Kidney (tissue), 13 donors: ENCODE measurements at regions not wholly inside any gene's neighbourhood (a gene's known extent, or its start where the extent isn't known, plus 50 kb on each side); places are given as distances from the start of the nearest gene placed in this dataset.

Experiments used
- DNase-seq, 5 donors: peaks; one replicate each; pipeline ENCODE4 v3.0.0-alpha.2; 2013 to 2020
- FAIRE-seq: peaks from 2 replicates; lab custom pipeline; 2012; peaks lifted over from hg19 to GRCh38; lab: Jason Lieb, UNC
- H3K27ac ChIP-seq, 2 donors: one replicate each; pipeline ENCODE4 v1.7.0; 2013; ENCODE audit warnings: low read depth in 2 of 2, low read length in 2 of 2, inconsistent platforms in 1 of 2
- H3K27me3 ChIP-seq: one replicate; pipeline ENCODE4 v1.7.1; 2013; ENCODE audit warnings: low read length, inconsistent platforms; ENCODE audit not compliant: control insufficient read depth, insufficient read depth
- H3K36me3 ChIP-seq, 3 donors: one replicate each; pipeline versions ENCODE4 v1.7.0 to v1.7.1; 2013; ENCODE audit warnings: low read length in 3 of 3, control low read depth in 1 of 3, inconsistent platforms in 1 of 3; ENCODE audit not compliant: insufficient read depth in 3 of 3, control insufficient read depth in 2 of 3
- H3K4me1 ChIP-seq, 3 donors: one replicate each; pipeline versions ENCODE4 v1.7.0 to v1.7.1; 2013; ENCODE audit warnings: low read length in 3 of 3, inconsistent platforms in 1 of 3, low read depth in 1 of 3; ENCODE audit not compliant: control insufficient read depth in 2 of 3, insufficient read depth in 2 of 3
- H3K4me3 ChIP-seq, 3 donors: one replicate each; pipeline versions ENCODE4 v1.7.0 to v1.8.1; 2013; ENCODE audit warnings: low read length in 3 of 3, control low read depth in 1 of 3, inconsistent platforms in 1 of 3
- H3K9ac ChIP-seq, 3 donors: one replicate each; pipeline versions ENCODE4 v1.7.0 to v1.7.1; 2013; ENCODE audit warnings: low read length in 3 of 3, control low read depth in 1 of 3, inconsistent platforms in 1 of 3
- H3K9me3 ChIP-seq, 3 donors: one replicate each; pipeline versions ENCODE4 v1.7.0 to v1.7.1; 2013; ENCODE audit warnings: low read length in 3 of 3, control low read depth in 1 of 3, inconsistent platforms in 1 of 3; ENCODE audit not compliant: control insufficient read depth in 2 of 3, insufficient read depth in 1 of 3
- intact Hi-C: fragments of 100-400 bp; cut with DNase I; formaldehyde crosslinking; loops from one replicate; pipeline ENCODE4 v1.11.1; 2022
- TF ChIP-seq, protein P1 (sequence below): IDR thresholded peaks from 3 replicates; pipeline ENCODE4 v1.5.1; 2012; ENCODE audit warnings: mild to moderate bottlenecking, moderate library complexity, borderline replicate concordance; ENCODE audit not compliant: insufficient read depth; ENCODE audit errors: extremely low read depth
- donor health status: control.
- donor health status: control.
- donor health status: control.
- donor health status: control.
- donor health status: control.
- donor health status: DM: yes; HTN: yes; CAD: no.
- donor health status: Normal renal cell carcinoma (clear cell type).

DNA sequence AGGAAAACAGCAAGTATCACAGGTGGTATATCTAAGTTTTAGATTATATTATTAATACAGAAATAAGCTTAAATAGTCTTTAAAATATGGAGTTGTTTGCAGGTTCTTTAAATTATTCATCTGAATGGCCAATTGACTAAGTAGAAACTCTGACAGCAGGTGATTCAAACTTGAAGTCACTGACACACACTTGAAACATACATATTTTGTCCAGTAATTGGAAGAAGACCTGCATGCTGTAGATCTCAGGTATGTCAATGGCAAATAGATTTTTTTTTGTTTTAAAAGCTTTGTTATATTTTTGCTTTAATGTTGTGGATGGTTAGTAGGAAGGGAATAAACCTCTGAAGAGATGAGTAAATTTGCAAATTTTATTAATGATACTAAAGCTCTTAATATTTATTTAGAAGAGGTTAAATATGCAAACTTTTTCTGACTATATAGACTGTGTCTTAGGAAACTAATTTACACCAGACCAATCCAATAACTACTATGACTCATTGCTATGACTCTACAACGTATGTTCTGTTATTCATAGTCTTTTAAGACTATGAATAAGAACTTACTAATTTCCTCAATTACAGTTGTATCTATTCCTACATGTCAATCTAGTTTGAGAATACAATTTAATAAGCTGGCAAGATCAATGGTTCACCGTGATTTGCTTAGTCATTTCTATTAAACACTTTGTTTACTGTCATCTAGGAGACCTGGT lies 53.9 kb upstream of the RORB start:
- TF ChIP-seq, protein P1, sequence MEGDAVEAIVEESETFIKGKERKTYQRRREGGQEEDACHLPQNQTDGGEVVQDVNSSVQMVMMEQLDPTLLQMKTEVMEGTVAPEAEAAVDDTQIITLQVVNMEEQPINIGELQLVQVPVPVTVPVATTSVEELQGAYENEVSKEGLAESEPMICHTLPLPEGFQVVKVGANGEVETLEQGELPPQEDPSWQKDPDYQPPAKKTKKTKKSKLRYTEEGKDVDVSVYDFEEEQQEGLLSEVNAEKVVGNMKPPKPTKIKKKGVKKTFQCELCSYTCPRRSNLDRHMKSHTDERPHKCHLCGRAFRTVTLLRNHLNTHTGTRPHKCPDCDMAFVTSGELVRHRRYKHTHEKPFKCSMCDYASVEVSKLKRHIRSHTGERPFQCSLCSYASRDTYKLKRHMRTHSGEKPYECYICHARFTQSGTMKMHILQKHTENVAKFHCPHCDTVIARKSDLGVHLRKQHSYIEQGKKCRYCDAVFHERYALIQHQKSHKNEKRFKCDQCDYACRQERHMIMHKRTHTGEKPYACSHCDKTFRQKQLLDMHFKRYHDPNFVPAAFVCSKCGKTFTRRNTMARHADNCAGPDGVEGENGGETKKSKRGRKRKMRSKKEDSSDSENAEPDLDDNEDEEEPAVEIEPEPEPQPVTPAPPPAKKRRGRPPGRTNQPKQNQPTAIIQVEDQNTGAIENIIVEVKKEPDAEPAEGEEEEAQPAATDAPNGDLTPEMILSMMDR, result no peak
- no peaks in the 10 kb centered on the region for H3K4me1 ChIP-seq
- intact Hi-C loops, result no loop called here
- no peaks in the 10 kb centered on the region for H3K27me3 ChIP-seq
- H3K9ac ChIP-seq, result no peak overlapping the region
- FAIRE-seq, result no peak
- no peaks in the 10 kb centered on the region for H3K9me3 ChIP-seq
- no peaks in the 10 kb centered on the region for H3K36me3 ChIP-seq
- DNase-seq, result no peak
- no peak overlapping the region for H3K27ac ChIP-seq
- H3K4me3 ChIP-seq, result no peak overlapping the region

DNA sequence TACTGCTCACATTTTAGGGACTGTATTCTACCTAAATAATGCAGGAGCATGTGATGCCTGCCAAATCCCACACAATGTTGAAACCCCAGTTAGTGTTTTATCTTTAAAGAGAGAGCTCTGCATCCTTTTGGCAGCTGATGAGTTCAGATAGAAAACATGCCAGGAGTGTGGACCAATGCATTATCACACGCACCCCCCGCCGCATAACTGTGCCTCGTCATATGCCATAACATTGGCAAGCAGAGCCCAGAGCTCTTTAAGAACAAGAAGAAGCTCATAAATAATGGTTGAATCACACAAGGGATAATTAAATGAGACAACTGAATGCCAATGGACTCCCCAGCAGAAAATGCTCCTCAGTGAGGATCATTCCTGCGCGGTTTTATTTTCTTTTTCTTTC lies 52.8 kb upstream of the RORB start:
- no peak overlapping the region for H3K4me3 ChIP-seq
- intact Hi-C loops, result no loop called here
- FAIRE-seq (no peak), DNase-seq (no peak)
- H3K36me3 ChIP-seq, result no peaks in the 10 kb centered on the region
- H3K4me1 ChIP-seq, result no peaks in the 10 kb centered on the region
- no peaks in the 10 kb centered on the region for H3K9me3 ChIP-seq
- H3K27ac ChIP-seq, result no peak overlapping the region
- no peak overlapping the region for H3K9ac ChIP-seq
- H3K27me3 ChIP-seq, result no peaks in the 10 kb centered on the region
- TF ChIP-seq, protein P1, result no peak
